KMS-11 (cell line): ENCODE measurements at regions not wholly inside any gene's neighbourhood (a gene's known extent, or its start where the extent isn't known, plus 50 kb on each side); places are given as distances from the start of the nearest gene placed in this dataset.

ENCODE experiments used
- H2AFZ ChIP-seq: fragments of 200-600 bp; sonication (generic); 2 replicates; pipeline ENCODE4 v1.6.1; 2016; ENCODE audit warnings: antibody characterized with exemption, mixed run types, low read depth
- H3K27ac ChIP-seq: fragments of 200-600 bp; sonication (generic); 2 replicates; pipeline ENCODE4 v1.6.1; 2016; ENCODE audit warnings: mild to moderate bottlenecking, mixed run types
- H3K27me3 ChIP-seq: fragments of 200-600 bp; sonication (generic); 2 replicates; pipeline ENCODE4 v1.6.1; 2017; ENCODE audit warnings: mild to moderate bottlenecking, low read depth, mixed run types, moderate library complexity; ENCODE audit not compliant: insufficient read depth
- H3K36me3 ChIP-seq: fragments of 200-600 bp; sonication (generic); 2 replicates; pipeline ENCODE4 v1.6.1; 2017; ENCODE audit warnings: mild to moderate bottlenecking, mixed run types; ENCODE audit not compliant: insufficient read depth
- H3K4me1 ChIP-seq: fragments of 200-600 bp; sonication (generic); 2 replicates; pipeline ENCODE4 v1.6.1; 2016; ENCODE audit warnings: mild to moderate bottlenecking, low read depth, mixed run types; ENCODE audit not compliant: poor library complexity, severe bottlenecking
- H3K4me2 ChIP-seq: fragments of 200-600 bp; sonication (generic); 2 replicates; pipeline ENCODE4 v1.7.0; 2016; ENCODE audit warnings: mild to moderate bottlenecking, mixed run types
- H3K4me3 ChIP-seq: fragments of 200-600 bp; sonication (generic); IDR thresholded peaks from 2 replicates; pipeline ENCODE4 v1.6.1; 2017; ENCODE audit warnings: low read depth, low read length, mixed read lengths; ENCODE audit not compliant: insufficient read depth
- H3K79me2 ChIP-seq: fragments of 200-600 bp; sonication (generic); 2 replicates; pipeline ENCODE4 v1.6.1; 2016; ENCODE audit warnings: low read depth, mixed run types; ENCODE audit not compliant: insufficient read depth
- H3K9ac ChIP-seq: fragments of 200-600 bp; sonication (generic); 2 replicates; pipeline ENCODE4 v1.6.1; 2016; ENCODE audit warnings: mild to moderate bottlenecking, mixed run types
- H4K20me1 ChIP-seq: fragments of 200-600 bp; sonication (generic); 2 replicates; pipeline ENCODE4 v1.6.1; 2016; ENCODE audit warnings: mild to moderate bottlenecking, mixed run types; ENCODE audit not compliant: insufficient read depth
- CTCF ChIP-seq: fragments of 200-600 bp; sonication (generic); conservative IDR thresholded peaks from 2 replicates; pipeline ENCODE4 v1.6.1; 2017; ENCODE audit warnings: low read depth, mild to moderate bottlenecking, antibody characterized with exemption, low read length, moderate library complexity, mixed read lengths

DNA sequence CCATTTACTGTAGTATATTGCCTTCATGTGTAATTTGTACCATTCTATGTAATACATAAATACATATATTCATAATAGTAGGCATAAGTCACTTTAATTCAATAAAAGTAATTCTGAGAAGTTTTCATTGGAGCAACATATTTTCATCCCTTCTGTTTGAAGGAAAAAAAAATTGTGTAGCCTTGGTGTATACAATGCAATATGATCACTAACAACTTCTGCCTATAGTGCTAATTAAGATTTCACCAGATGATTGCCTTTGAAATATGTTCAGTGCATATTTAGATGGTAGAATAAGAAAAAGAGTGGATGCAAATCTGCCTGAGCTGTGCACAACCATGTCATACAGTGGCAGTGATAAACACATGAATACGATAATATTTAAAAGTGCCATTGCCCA is 996.8 kb downstream of the EFNA5 start:
- H3K36me3 ChIP-seq, result no peaks in the 10 kb centered on the region
- no peaks in the 10 kb centered on the region for H4K20me1 ChIP-seq
- TF ChIP-seq CTCF, result no peak
- no peaks in the 10 kb centered on the region for H3K79me2 ChIP-seq
- H3K27ac ChIP-seq, result no peak overlapping the region
- no peak overlapping the region for H2AFZ ChIP-seq
- H3K4me2 ChIP-seq, result no peak overlapping the region
- no peaks in the 10 kb centered on the region for H3K4me1 ChIP-seq
- no peak overlapping the region for H3K4me3 ChIP-seq
- H3K9ac ChIP-seq, result no peak overlapping the region
- H3K27me3 ChIP-seq, result no peaks in the 10 kb centered on the region

DNA sequence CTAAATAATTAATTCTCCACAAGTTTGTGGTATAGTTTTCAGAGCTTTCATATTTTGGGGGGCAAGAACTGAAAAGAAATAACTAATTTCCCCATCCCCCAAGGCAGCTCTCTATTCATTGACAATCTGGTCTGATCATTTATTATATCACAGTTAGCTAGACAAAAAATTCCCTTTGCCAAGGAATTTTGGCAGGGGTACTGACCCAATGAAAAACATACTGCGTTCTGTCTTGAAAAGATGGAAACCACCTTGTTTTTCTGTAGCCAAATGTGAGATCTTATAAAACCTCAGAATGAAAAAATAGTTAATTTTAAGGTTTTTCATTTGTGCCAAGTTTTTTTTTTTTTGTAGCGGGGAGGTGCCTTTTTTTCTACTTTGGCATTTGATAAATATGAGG is 1008.9 kb downstream of the EFNA5 start:
- Histone ChIP-seq H3K4me2 (no peak overlapping the region), H3K27me3 (no peaks in the 10 kb centered on the region), H3K9ac (no peak overlapping the region), H3K4me3 (no peak overlapping the region), H3K79me2 (no peaks in the 10 kb centered on the region), H3K27ac (no peak overlapping the region), H3K36me3 (no peaks in the 10 kb centered on the region), H2AFZ (no peak overlapping the region), H3K4me1 (no peaks in the 10 kb centered on the region), H4K20me1 (no peaks in the 10 kb centered on the region)
- no peak for TF ChIP-seq CTCF

GRCh38 chr5:106660681-106661080 is 1010.1 kb downstream of the EFNA5 start:
- Histone ChIP-seq H3K36me3 (no peaks in the 10 kb centered on the region), H3K79me2 (no peaks in the 10 kb centered on the region), H3K4me2 (no peak overlapping the region), H3K27ac (no peak overlapping the region), H2AFZ (no peak overlapping the region), H4K20me1 (no peaks in the 10 kb centered on the region), H3K27me3 (no peaks in the 10 kb centered on the region), H3K4me3 (no peak overlapping the region), H3K4me1 (no peaks in the 10 kb centered on the region), H3K9ac (no peak overlapping the region)
- TF ChIP-seq CTCF, result no peak

DNA sequence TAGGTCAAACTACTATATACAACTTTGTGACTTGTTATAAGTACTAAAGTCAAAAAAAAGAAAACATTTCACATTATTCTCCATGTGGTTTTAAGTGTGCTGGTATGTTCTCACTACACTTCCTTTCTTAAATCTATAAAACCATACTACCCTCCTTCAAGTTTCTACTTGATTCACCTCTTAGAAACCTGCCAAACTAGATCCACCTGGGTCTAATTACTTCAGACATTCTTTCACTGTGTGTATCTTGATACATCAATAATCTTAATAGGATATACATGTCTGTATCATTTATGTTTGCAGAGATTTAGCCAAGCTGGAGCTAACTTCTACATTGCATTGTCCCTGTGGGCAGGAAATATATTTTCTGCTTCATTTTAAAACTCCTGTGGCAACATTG is 1012.6 kb downstream of the EFNA5 start:
- H3K4me1 ChIP-seq, result no peaks in the 10 kb centered on the region
- no peaks in the 10 kb centered on the region for H4K20me1 ChIP-seq
- no peak for TF ChIP-seq CTCF
- H3K27me3 ChIP-seq, result no peaks in the 10 kb centered on the region
- no peak overlapping the region for H3K4me3 ChIP-seq
- no peak overlapping the region for H3K4me2 ChIP-seq
- no peak overlapping the region for H3K27ac ChIP-seq
- no peak overlapping the region for H2AFZ ChIP-seq
- no peaks in the 10 kb centered on the region for H3K36me3 ChIP-seq
- H3K79me2 ChIP-seq, result no peaks in the 10 kb centered on the region
- H3K9ac ChIP-seq, result no peak overlapping the region

GRCh38 chr5:106656821-106657220 is 1013.9 kb downstream of the EFNA5 start:
- no peak overlapping the region for H3K4me3 ChIP-seq
- H3K9ac ChIP-seq, result no peak overlapping the region
- H3K79me2 ChIP-seq, result no peaks in the 10 kb centered on the region
- no peak overlapping the region for H3K27ac ChIP-seq
- H3K4me1 ChIP-seq, result no peaks in the 10 kb centered on the region
- H3K36me3 ChIP-seq, result no peaks in the 10 kb centered on the region
- no peak overlapping the region for H3K4me2 ChIP-seq
- no peak for TF ChIP-seq CTCF
- H4K20me1 ChIP-seq, result no peaks in the 10 kb centered on the region
- no peak overlapping the region for H2AFZ ChIP-seq
- H3K27me3 ChIP-seq, result no peaks in the 10 kb centered on the region
